C1 segment of cervical spinal cord (tissue), 14 donors: ENCODE measurements at regions not wholly inside any gene's neighbourhood (a gene's known extent, or its start where the extent isn't known, plus 50 kb on each side); places are given as distances from the start of the nearest gene placed in this dataset.

Experiments
- DNase-seq, 14 donors: peaks; one replicate each; lab custom pipeline; 2025; lab: John Stamatoyannopoulos, UW

- peak in 6 of 14 donors; percentile 5 to 47 (median 22) for DNase-seq
Observed at GRCh38 chr1:232519186-232519585, 110.7 kb downstream of the SIPA1L2 start.

- no peak for DNase-seq
Observed at GRCh38 chr1:232518349-232518748, 111.6 kb downstream of the SIPA1L2 start.

GRCh38 chr1:232517204-232517603 is 112.7 kb downstream of the SIPA1L2 start:
- DNase-seq, result no peak

GRCh38 chr1:232515706-232516105 is 114.2 kb downstream of the SIPA1L2 start:
- DNase-seq, result no peak

- DNase-seq, result no peak
Observed at GRCh38 chr1:232512712-232513111, 117.2 kb downstream of the SIPA1L2 start.

- DNase-seq, result no peak
Observed at GRCh38 chr1:232511172-232511571, 118.8 kb downstream of the SIPA1L2 start.

GRCh38 chr1:232510367-232511110 is 119.4 kb downstream of the SIPA1L2 start:
- no peak for DNase-seq

- peak in 4 of 14 donors; percentile 2 to 38 (median 10) for DNase-seq
Observed at GRCh38 chr1:232509570-232509969, 120.4 kb downstream of the SIPA1L2 start.

GRCh38 chr1:232508130-232508701 is 121.7 kb downstream of the SIPA1L2 start:
- peak in 9 of 14 donors; percentile 8 to 65 (median 47) for DNase-seq

- DNase-seq, result no peak
Observed at GRCh38 chr1:232507571-232507970, 122.4 kb downstream of the SIPA1L2 start.

GRCh38 chr1:232505884-232506283 is 124.0 kb downstream of the SIPA1L2 start:
- DNase-seq, result no peak

- DNase-seq, result no peak
Observed at GRCh38 chr1:232504651-232505050, 125.3 kb downstream of the SIPA1L2 start.

GRCh38 chr1:232503497-232503896 is 126.4 kb downstream of the SIPA1L2 start:
- DNase-seq, result no peak

GRCh38 chr1:232501854-232502253 is 128.1 kb downstream of the SIPA1L2 start:
- no peak for DNase-seq

- no peak for DNase-seq
Observed at GRCh38 chr1:232499188-232499587, 130.7 kb downstream of the SIPA1L2 start.

- no peak for DNase-seq
Observed at GRCh38 chr1:232493869-232494268, 136.1 kb downstream of the SIPA1L2 start.

- no peak for DNase-seq
Observed at GRCh38 chr1:232489256-232489655, 140.7 kb downstream of the SIPA1L2 start.

GRCh38 chr1:232487236-232487635 is 142.7 kb downstream of the SIPA1L2 start:
- DNase-seq, result no peak

- no peak for DNase-seq
Observed at GRCh38 chr1:232486454-232487207, 143.3 kb downstream of the SIPA1L2 start.

- DNase-seq, result no peak
Observed at GRCh38 chr1:232486006-232486405, 143.9 kb downstream of the SIPA1L2 start.

- no peak for DNase-seq
Observed at GRCh38 chr1:232484856-232485255, 145.1 kb downstream of the SIPA1L2 start.

- no peak for DNase-seq
Observed at GRCh38 chr1:232483826-232484225, 146.1 kb downstream of the SIPA1L2 start.

- DNase-seq, result no peak
Observed at GRCh38 chr1:232481091-232481490, 148.8 kb downstream of the SIPA1L2 start.
